ENCODE measurements at regions not wholly inside any gene's neighbourhood (a gene's known extent, or its start where the extent isn't known, plus 50 kb on each side); places are given as distances from the start of the nearest gene placed in this dataset.

- H3K27me3 ChIP-seq (ENCODE audit: low read depth): no peaks in the 10 kb centered on the region
- DNase-seq: peak; percentile 90
- no peak overlapping the region for H3K4me3 ChIP-seq
- no peaks in the 10 kb centered on the region for H3K9me3 ChIP-seq (replicated peaks)
- intact Hi-C loops (cut with micrococcal nuclease): no loop called here
- H3K27ac ChIP-seq (replicated peaks): peak overlapping the region; percentile 93
- no peak for TF ChIP-seq CTCF (IDR thresholded peaks at IDR 0.05; ENCODE audit: borderline replicate concordance)
- peaks cover 85% of the 10 kb centered on the region for H3K4me1 ChIP-seq
- H3K36me3 ChIP-seq: no peaks in the 10 kb centered on the region
Observed at GRCh38 chr20:50304923-50305635, 114.4 kb downstream of the CEBPB start.

- peak overlapping the region; percentile 93 for H3K27ac ChIP-seq (replicated peaks)
- H3K4me1 ChIP-seq: peaks cover 85% of the 10 kb centered on the region
- no peaks in the 10 kb centered on the region for H3K9me3 ChIP-seq (replicated peaks)
- no peaks in the 10 kb centered on the region for H3K36me3 ChIP-seq
- TF ChIP-seq CTCF (IDR thresholded peaks at IDR 0.05; ENCODE audit: borderline replicate concordance): no peak
- H3K4me3 ChIP-seq: no peak overlapping the region
- intact Hi-C loops (cut with micrococcal nuclease): no loop called here
- no peak for DNase-seq
- H3K27me3 ChIP-seq (ENCODE audit: low read depth): no peaks in the 10 kb centered on the region
Observed at GRCh38 chr20:50305636-50306477, 115.2 kb downstream of the CEBPB start.

- intact Hi-C loops (cut with micrococcal nuclease): no loop called here
- DNase-seq: no peak
- Histone ChIP-seq H3K27me3 (ENCODE audit: low read depth) (no peaks in the 10 kb centered on the region), H3K27ac (replicated peaks) (peak overlapping the region; percentile 93), H3K9me3 (replicated peaks) (no peaks in the 10 kb centered on the region), H3K36me3 (no peaks in the 10 kb centered on the region), H3K4me3 (no peak overlapping the region), H3K4me1 (peaks cover 81% of the 10 kb centered on the region)
- TF ChIP-seq CTCF (IDR thresholded peaks at IDR 0.05; ENCODE audit: borderline replicate concordance): no peak
Observed at GRCh38 chr20:50306478-50307423, 116.1 kb downstream of the CEBPB start.

- intact Hi-C loops (cut with micrococcal nuclease): no loop called here
- Histone ChIP-seq H3K27me3 (ENCODE audit: low read depth) (no peaks in the 10 kb centered on the region), H3K4me3 (peak overlapping the region; percentile 48), H3K27ac (replicated peaks) (peak overlapping the region; percentile 93), H3K9me3 (replicated peaks) (no peaks in the 10 kb centered on the region), H3K4me1 (peaks cover 79% of the 10 kb centered on the region), H3K36me3 (no peaks in the 10 kb centered on the region)
- TF ChIP-seq CTCF (IDR thresholded peaks at IDR 0.05; ENCODE audit: borderline replicate concordance): no peak
- DNase-seq: no peak
Observed at GRCh38 chr20:50308166-50308512, 117.5 kb downstream of the CEBPB start.

Data from left ventricle myocardium inferior (tissue), 1 donor.